Skeletal muscle tissue (tissue), 3 donors: ENCODE measurements at regions not wholly inside any gene's neighbourhood (a gene's known extent, or its start where the extent isn't known, plus 50 kb on each side); places are given as distances from the start of the nearest gene placed in this dataset.
A peak's percentile ranks its signal among the peaks of the same experiment; 100 is the strongest.

Source experiments
- H3K27ac ChIP-seq: one replicate; pipeline ENCODE4 v1.7.0; 2013; ENCODE audit warnings: mild to moderate bottlenecking, low read depth, low read length, inconsistent platforms
- H3K27me3 ChIP-seq, 3 donors: one replicate each; pipeline ENCODE4 v1.7.0; 2013; ENCODE audit warnings: low read length in 3 of 3; ENCODE audit not compliant: control insufficient read depth in 3 of 3, insufficient read depth in 3 of 3
- H3K36me3 ChIP-seq, 3 donors: one replicate each; pipeline ENCODE4 v1.7.0; 2013; ENCODE audit warnings: low read length in 3 of 3; ENCODE audit not compliant: control insufficient read depth in 3 of 3, insufficient read depth in 3 of 3
- H3K4me1 ChIP-seq, 3 donors: one replicate each; pipeline ENCODE4 v1.7.0; 2013; ENCODE audit warnings: low read length in 3 of 3, mild to moderate bottlenecking in 3 of 3; ENCODE audit not compliant: control insufficient read depth in 3 of 3, insufficient read depth in 3 of 3
- H3K4me3 ChIP-seq, 3 donors: one replicate each; pipeline ENCODE4 v1.7.0; 2013; ENCODE audit warnings: low read length in 3 of 3
- H3K9ac ChIP-seq, 3 donors: one replicate each; pipeline ENCODE4 v1.7.0; 2013; ENCODE audit warnings: low read length in 3 of 3, mild to moderate bottlenecking in 3 of 3, moderate library complexity in 2 of 3, low read depth in 1 of 3
- H3K9me3 ChIP-seq, 3 donors: one replicate each; pipeline ENCODE4 v1.7.0; 2013; ENCODE audit warnings: low read length in 3 of 3; ENCODE audit not compliant: control insufficient read depth in 3 of 3
- donor health status: Osteomylitis.

DNA sequence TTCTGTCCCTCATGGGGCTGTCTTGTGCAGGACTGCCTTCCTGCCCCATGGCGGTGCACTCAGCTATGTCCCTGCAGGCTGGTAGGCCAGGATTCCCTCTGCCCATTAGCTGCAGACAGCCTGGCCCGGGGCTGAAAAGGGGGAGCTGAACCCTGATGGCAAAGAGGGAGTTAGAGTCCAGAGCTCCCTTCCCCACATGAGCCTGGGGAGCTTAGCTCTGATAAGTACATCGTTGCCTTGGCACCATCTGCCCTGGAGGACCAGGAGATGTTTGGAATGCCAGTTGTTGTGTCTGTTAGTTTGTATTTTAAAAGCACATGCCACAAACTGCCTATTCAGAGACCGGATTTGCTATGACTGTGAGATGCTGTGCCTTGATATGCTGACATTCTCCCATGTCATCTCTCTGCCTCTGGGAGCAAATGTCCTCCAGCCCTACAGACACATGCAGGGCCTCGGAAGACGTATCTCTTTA lies 65.1 kb upstream of the AFF3 start:
- Histone ChIP-seq H3K9ac (no peak overlapping the region), H3K9me3 (no peaks in the 10 kb centered on the region), H3K4me1 (peaks cover 10 to 13% (median 12%) of the 10 kb centered on the region in 3 donors), H3K36me3 (no peaks in the 10 kb centered on the region), H3K4me3 (no peak overlapping the region), H3K27ac (no peak overlapping the region), H3K27me3 (no peaks in the 10 kb centered on the region)

DNA sequence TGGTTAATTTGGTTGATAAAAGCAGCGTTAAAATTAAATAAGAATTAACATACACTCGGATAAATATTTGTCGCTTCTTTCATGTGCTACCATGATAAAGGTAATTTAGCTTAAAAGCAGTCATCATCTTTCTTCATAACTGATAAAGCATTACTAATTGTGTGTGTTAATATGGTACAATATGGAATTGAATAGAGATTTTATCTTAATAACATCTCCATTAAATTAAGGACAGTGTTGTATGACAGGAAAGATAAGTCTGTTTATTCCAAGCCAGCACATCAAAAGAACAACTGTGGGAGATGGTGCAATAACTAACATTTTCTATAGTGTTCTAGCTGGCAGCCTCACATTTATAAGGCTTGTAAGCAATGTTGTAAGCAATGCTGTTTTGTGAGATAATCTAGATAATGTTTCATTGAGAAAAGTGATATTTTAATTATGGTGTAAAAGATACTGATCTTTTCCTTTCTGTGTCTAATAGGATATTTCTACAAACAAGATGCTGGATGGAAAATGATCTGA lies 64.4 kb upstream of the AFF3 start:
- no peak overlapping the region for H3K27ac ChIP-seq
- no peaks in the 10 kb centered on the region for H3K27me3 ChIP-seq
- H3K9me3 ChIP-seq, result no peaks in the 10 kb centered on the region
- H3K36me3 ChIP-seq, result no peaks in the 10 kb centered on the region
- H3K4me1 ChIP-seq, result peaks cover 6 to 7% (median 6%) of the 10 kb centered on the region in 3 donors
- no peak overlapping the region for H3K9ac ChIP-seq
- no peak overlapping the region for H3K4me3 ChIP-seq

DNA sequence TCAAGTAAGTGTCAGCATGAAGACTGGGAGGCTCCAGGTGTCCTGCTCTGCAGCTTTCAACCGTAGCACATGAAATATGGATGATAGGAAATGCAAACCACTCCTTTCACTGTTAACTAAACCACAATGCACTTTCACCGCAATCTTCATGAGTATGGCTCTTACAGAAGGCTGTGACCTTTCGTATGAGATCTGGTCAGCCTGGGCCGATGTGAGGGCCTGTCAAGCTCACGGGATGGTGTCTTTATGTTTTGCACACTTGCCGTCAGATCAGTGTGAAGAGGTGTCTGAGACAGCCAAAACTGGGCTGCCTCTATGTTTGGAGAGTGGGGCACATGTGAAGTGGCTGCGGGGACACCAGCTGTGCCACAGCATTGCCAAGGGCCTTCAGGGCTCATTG lies 62.8 kb upstream of the AFF3 start:
- Histone ChIP-seq H3K27ac (no peak overlapping the region), H3K9me3 (no peaks in the 10 kb centered on the region), H3K4me3 (no peak overlapping the region), H3K9ac (no peak overlapping the region), H3K27me3 (no peaks in the 10 kb centered on the region), H3K36me3 (no peaks in the 10 kb centered on the region), H3K4me1 (no peaks in the 10 kb centered on the region)

DNA sequence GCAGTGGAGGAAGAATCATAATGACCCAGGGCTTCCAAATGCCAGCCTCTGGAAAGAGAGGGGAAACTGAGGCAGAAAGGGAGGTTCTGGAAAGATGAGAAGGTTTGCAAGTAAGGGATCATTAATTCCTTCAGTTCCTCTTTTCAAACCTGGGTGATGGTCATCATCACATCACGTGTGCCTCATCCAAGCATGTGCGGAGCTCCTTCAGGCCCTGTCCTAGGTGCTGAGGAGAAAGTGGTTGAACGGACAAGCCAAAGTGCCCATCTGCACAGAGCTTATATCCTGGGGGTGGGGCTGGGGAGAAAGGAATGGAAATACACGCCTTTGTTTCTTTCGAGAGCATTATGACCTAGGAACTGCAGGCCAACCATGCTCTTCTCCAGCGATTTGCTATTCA lies 60.2 kb upstream of the AFF3 start:
- H3K36me3 ChIP-seq, result no peaks in the 10 kb centered on the region
- H3K27ac ChIP-seq, result no peak overlapping the region
- no peaks in the 10 kb centered on the region for H3K27me3 ChIP-seq
- peaks cover 11 to 14% (median 12%) of the 10 kb centered on the region in 3 donors for H3K4me1 ChIP-seq
- no peaks in the 10 kb centered on the region for H3K9me3 ChIP-seq
- H3K9ac ChIP-seq, result no peak overlapping the region
- H3K4me3 ChIP-seq, result no peak overlapping the region

DNA sequence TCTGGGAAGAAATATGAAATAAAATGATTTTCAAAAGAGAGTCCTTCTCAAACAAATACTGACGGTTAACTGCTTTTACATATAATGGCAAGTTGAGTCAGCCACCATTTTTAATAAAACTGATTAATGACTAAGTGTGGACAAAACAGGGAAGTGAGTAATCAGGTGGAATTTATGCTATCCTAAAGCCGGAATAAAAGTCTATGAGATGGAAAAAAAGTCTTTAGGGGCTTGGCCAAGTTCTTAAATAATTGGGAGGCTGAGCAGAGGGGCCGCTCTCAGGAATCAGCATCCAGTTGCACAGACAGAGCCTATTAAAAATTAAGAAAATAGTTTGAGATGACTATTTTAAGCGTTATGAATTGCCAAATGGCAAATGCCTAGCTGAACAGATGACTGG lies 58.6 kb upstream of the AFF3 start:
- peaks cover 16 to 18% (median 18%) of the 10 kb centered on the region in 3 donors for H3K4me1 ChIP-seq
- H3K9ac ChIP-seq, result no peak overlapping the region
- H3K36me3 ChIP-seq, result no peaks in the 10 kb centered on the region
- no peak overlapping the region for H3K27ac ChIP-seq
- H3K27me3 ChIP-seq, result no peaks in the 10 kb centered on the region
- H3K4me3 ChIP-seq, result no peak overlapping the region
- H3K9me3 ChIP-seq, result no peaks in the 10 kb centered on the region

DNA sequence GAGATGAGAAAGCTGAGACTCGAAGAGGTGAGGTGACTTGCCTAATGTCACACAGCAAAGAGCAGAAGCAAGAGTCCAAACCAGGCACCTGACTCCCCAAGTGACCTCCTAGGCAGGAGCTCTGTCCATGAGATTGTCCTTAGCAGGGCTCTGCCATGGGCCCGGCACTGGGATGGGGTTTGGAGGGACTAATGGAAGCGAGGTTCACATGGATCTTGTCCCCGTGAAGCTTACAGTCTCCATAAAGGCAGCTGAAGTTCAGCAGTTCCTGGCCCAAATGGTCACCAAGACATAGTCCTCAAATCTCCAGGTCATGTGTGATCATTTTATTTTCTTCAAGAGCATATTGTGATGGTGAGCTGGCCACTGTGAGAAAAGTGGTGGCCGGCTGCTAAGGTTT lies 57.0 kb upstream of the AFF3 start:
- H3K27ac ChIP-seq, result no peak overlapping the region
- H3K9me3 ChIP-seq, result no peaks in the 10 kb centered on the region
- H3K36me3 ChIP-seq, result no peaks in the 10 kb centered on the region
- no peak overlapping the region for H3K9ac ChIP-seq
- H3K27me3 ChIP-seq, result no peaks in the 10 kb centered on the region
- H3K4me3 ChIP-seq, result no peak overlapping the region
- H3K4me1 ChIP-seq, result peaks cover 16 to 18% (median 18%) of the 10 kb centered on the region in 3 donors

DNA sequence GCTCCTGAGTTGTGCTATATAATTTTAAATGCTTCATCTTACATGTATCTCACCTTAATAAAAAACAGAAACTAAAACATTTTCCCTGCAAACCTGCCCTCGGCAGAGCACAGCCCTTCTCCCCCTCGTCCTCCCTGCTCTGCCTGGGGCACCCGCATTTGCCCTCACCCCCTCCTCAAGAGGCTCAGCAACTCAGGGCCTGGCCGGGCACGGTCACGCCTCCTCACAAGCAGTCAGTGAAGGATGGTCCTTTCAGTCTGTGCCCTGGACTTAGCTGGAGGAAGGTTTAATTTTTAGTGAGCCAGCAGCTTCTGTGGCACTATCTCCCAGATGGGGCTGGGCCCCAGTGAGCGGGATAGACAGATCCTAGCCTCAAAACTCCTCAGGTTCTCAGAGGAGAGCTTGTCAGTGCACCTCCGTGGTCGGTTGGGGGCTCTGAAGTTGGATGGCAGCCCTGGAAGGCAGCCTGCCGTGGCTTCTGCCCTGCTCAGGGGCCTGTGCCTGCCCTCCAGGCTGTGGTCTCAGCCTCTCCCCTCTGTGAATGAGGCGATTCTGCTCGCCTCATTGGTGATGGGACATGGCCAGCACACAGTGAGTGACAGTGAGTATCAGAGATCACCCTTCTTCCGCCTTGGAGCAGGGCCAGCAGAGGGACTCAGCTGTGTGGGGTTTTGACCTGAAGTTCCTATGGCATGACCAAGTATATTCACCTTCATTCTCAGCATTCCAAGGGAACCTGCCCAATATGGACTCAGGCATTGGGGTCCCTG lies 56.3 kb upstream of the AFF3 start:
- Histone ChIP-seq H3K4me1 (peaks cover 16 to 21% (median 18%) of the 10 kb centered on the region in 3 donors), H3K36me3 (no peaks in the 10 kb centered on the region), H3K27me3 (no peaks in the 10 kb centered on the region), H3K4me3 (no peak overlapping the region), H3K9ac (no peak overlapping the region), H3K9me3 (no peaks in the 10 kb centered on the region), H3K27ac (peak overlapping the region; percentile 75)

DNA sequence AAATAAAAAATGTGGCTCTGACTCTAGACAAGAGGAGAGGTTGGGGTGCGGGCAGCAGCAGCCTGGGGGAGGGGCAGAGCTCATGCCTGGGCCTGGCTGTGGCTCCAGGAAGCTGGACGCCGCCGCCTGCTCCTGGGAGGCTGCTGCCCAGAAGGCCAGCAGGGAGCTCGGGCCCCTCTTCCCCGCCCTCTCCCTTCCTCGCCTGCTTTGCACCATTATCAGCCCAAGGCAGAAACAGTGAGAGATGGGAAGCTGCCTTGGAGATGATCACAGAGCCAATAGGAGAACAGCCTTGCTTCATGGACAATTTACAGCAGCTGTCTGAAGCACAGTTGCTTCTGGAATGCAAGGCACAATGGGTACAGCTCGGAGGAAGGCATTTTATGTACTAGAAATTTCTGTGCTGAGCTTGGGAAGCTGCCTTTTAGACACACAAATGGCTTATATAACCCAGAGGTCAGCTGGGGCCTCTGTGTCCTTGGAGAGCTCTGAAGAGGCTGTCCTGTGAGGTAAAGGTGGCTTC lies 55.3 kb upstream of the AFF3 start:
- peak overlapping the region; percentile 75 for H3K27ac ChIP-seq
- no peaks in the 10 kb centered on the region for H3K27me3 ChIP-seq
- H3K36me3 ChIP-seq, result no peaks in the 10 kb centered on the region
- H3K9ac ChIP-seq, result peak overlapping the region; percentile 7 to 47 (median 38)
- peak overlapping the region in 1 of 3 donors; percentile 20 for H3K4me3 ChIP-seq
- no peaks in the 10 kb centered on the region for H3K9me3 ChIP-seq
- peaks cover 18 to 26% (median 21%) of the 10 kb centered on the region in 3 donors for H3K4me1 ChIP-seq

DNA sequence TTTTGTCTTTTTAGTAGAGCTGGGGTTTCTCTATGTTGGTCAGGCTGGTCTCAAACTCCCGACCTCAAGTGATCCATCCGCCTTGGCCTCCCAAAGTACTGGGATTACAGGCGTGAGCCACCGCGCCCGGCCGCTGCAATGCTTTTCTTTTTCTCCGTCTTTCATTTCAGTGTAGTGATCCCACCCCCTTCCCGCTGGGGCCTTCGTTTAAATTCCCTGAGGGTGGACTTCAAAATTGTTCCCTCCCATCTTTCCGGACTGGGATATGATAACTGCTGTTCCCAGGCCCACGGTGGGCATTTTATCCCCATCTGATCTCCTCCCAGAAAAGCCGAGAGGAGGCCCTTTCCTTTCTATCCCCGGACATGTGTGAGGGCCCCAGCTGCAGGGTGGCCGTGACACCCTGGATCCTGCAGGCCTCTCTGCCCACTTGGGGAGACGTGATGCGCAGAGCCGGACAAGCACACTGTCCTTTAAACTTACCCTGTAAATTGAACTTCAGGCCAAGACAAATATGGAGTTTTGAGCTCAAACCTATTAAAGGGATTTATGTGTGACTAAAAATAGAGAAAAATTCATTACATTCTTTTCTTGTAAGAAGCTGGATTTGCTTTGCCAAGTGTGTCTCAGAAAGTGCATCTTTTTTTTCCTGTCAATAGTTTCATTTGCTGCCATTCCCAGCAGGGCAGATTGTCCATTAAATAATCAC lies 54.5 kb upstream of the AFF3 start:
- Histone ChIP-seq H3K27me3 (no peaks in the 10 kb centered on the region), H3K4me1 (peaks cover 18 to 29% (median 26%) of the 10 kb centered on the region in 3 donors), H3K27ac (peak overlapping the region; percentile 75), H3K36me3 (no peaks in the 10 kb centered on the region), H3K4me3 (no peak overlapping the region), H3K9me3 (no peaks in the 10 kb centered on the region), H3K9ac (no peak overlapping the region)

DNA sequence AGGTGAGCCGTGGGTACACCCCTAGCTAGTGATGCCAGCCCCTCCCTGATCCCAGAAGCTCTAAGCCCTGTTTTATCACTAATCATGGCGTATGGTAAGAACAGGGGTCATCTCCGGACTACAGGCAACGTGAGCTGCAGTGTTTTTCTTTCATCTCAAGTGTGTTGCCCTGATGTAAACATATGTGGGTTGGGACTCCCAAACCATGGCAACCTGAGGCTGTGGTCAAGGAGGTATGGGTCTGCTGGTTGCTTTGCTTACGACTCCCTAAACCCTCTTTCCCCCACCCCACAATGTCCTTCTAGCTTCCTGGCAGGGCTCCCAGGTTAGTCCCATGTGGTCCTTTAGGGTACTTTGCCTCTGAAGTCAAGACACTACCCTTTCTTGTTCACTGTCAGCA lies 53.6 kb upstream of the AFF3 start:
- H3K9ac ChIP-seq, result no peak overlapping the region
- no peak overlapping the region for H3K4me3 ChIP-seq
- H3K27ac ChIP-seq, result no peak overlapping the region
- no peaks in the 10 kb centered on the region for H3K9me3 ChIP-seq
- H3K4me1 ChIP-seq, result peaks cover 18 to 29% (median 26%) of the 10 kb centered on the region in 3 donors
- no peaks in the 10 kb centered on the region for H3K36me3 ChIP-seq
- H3K27me3 ChIP-seq, result no peaks in the 10 kb centered on the region
